ENCODE measurements at regions not wholly inside any gene's neighbourhood (a gene's known extent, or its start where the extent isn't known, plus 50 kb on each side); places are given as distances from the start of the nearest gene placed in this dataset.

- TF ChIP-seq, protein P1, sequence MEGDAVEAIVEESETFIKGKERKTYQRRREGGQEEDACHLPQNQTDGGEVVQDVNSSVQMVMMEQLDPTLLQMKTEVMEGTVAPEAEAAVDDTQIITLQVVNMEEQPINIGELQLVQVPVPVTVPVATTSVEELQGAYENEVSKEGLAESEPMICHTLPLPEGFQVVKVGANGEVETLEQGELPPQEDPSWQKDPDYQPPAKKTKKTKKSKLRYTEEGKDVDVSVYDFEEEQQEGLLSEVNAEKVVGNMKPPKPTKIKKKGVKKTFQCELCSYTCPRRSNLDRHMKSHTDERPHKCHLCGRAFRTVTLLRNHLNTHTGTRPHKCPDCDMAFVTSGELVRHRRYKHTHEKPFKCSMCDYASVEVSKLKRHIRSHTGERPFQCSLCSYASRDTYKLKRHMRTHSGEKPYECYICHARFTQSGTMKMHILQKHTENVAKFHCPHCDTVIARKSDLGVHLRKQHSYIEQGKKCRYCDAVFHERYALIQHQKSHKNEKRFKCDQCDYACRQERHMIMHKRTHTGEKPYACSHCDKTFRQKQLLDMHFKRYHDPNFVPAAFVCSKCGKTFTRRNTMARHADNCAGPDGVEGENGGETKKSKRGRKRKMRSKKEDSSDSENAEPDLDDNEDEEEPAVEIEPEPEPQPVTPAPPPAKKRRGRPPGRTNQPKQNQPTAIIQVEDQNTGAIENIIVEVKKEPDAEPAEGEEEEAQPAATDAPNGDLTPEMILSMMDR (IDR thresholded peaks at IDR 0.05): no peak
- TF ChIP-seq POLR2AphosphoS5 (IDR thresholded peaks at IDR 0.05): no peak
- TF ChIP-seq EP300 (IDR thresholded peaks at IDR 0.05): no peak
Observed at GRCh38 chr12:68435299-68435637, 103.1 kb upstream of the MDM1 start.
